ENCODE measurements at regions not wholly inside any gene's neighbourhood (a gene's known extent, or its start where the extent isn't known, plus 50 kb on each side); places are given as distances from the start of the nearest gene placed in this dataset.

DNA sequence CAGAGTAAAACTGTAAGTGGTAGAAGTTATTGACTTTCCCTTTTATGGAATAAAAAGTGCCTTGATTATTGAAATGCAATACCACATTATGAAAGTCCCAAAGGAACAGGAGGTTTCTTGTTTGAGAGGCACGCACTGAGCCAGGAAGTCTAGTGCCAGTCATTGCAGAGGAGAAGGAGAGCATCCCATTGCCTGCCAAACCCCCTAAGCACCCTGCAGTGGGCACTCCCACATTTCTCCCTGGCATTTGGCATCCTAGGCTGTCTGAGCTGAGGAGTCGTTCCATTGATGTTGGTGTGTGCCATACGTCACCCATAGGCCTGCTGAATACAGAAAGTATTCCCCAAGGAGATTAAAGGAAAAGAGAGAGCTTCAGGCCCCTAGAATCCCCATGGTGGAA lies 85.7 kb upstream of the MBNL2 start:
- POLR2A ChIA-PET, result no interaction called here
- CTCF ChIA-PET, result interaction anchor here (1.6 kb wide), 1 partner anchor 26 kb away, joined by 3 read pairs; no protein-coding TSS in a partner anchor
- DNase-seq (ENCODE audit: low read depth), result no peak
- no peaks in the 10 kb centered on the region for H3K36me3 ChIP-seq (ENCODE audit: control insufficient read depth, insufficient read depth, low read length)
- no peaks in the 10 kb centered on the region; the same call in 1 of the 2 replicates for H3K27me3 ChIP-seq (ENCODE audit: control insufficient read depth, insufficient read depth, low read length)
- TF ChIP-seq, protein P1, sequence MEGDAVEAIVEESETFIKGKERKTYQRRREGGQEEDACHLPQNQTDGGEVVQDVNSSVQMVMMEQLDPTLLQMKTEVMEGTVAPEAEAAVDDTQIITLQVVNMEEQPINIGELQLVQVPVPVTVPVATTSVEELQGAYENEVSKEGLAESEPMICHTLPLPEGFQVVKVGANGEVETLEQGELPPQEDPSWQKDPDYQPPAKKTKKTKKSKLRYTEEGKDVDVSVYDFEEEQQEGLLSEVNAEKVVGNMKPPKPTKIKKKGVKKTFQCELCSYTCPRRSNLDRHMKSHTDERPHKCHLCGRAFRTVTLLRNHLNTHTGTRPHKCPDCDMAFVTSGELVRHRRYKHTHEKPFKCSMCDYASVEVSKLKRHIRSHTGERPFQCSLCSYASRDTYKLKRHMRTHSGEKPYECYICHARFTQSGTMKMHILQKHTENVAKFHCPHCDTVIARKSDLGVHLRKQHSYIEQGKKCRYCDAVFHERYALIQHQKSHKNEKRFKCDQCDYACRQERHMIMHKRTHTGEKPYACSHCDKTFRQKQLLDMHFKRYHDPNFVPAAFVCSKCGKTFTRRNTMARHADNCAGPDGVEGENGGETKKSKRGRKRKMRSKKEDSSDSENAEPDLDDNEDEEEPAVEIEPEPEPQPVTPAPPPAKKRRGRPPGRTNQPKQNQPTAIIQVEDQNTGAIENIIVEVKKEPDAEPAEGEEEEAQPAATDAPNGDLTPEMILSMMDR (IDR thresholded peaks at IDR 0.05; ENCODE audit: insufficient read depth, low read depth, low read length), result no peak
- no peak overlapping the region for H3K4me3 ChIP-seq (ENCODE audit: low read depth, low read length)

DNA sequence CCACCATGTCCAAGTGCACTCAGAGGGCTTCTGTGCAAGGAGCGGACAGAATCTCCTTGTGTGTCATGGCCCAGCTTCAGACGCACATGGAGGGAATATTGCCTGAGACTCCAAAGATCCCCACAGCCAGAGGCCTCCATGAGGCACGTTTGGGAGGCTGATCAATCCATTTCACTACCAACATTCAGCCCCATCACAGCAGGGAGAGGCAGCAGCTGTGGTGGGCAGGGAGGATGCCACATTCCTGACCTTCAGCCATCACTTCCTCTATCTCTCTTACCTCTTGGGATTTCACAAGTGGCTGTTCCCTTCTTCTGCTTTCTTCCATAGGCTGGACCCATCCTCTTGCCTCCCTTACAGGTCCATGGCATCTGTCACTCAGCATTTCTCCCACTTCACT lies 82.4 kb upstream of the MBNL2 start:
- DNase-seq (ENCODE audit: low read depth), result no peak
- CTCF ChIA-PET, result interaction anchor here (0.7 to 2.6 kb wide), 2 partner anchors 30 to 70 kb away, joined by 3 to 15 read pairs; no protein-coding TSS in a partner anchor
- H3K27me3 ChIP-seq (ENCODE audit: control insufficient read depth, insufficient read depth, low read length), result no peaks in the 10 kb centered on the region
- TF ChIP-seq, protein P1 (IDR thresholded peaks at IDR 0.05; ENCODE audit: insufficient read depth, low read depth, low read length), result no peak
- H3K36me3 ChIP-seq (ENCODE audit: control insufficient read depth, insufficient read depth, low read length), result no peaks in the 10 kb centered on the region
- POLR2A ChIA-PET, result no interaction called here
- no peak overlapping the region for H3K4me3 ChIP-seq (ENCODE audit: low read depth, low read length)

DNA sequence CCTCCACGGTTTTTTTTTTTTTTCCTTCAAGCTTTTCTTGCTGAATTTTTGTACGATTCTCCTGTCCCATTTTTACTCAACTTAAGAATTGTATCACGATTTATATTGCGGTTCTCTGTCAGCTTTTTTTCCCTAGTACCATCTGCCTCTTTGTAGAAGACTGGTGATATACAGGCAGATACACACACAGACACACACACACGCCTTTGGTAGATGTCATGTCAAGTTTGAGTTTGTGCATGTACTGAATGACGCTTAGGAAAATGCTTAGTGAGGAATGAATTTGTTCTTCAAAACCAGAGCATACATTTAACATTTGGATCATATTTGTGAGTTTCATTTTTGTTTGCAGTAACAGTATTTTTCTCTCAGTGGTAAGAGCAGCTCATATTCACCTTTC lies 82.0 kb upstream of the MBNL2 start:
- TF ChIP-seq, protein P1 (IDR thresholded peaks at IDR 0.05; ENCODE audit: insufficient read depth, low read depth, low read length), result no peak
- ChIA-PET CTCF (interaction anchor here (0.7 to 2.6 kb wide), 2 partner anchors 30 to 70 kb away, joined by 3 to 15 read pairs; no protein-coding TSS in a partner anchor), POLR2A (no interaction called here)
- DNase-seq (ENCODE audit: low read depth), result no peak
- no peak overlapping the region for H3K4me3 ChIP-seq (ENCODE audit: low read depth, low read length)
- H3K36me3 ChIP-seq (ENCODE audit: control insufficient read depth, insufficient read depth, low read length), result no peaks in the 10 kb centered on the region
- H3K27me3 ChIP-seq (ENCODE audit: control insufficient read depth, insufficient read depth, low read length), result no peaks in the 10 kb centered on the region; the same call in 1 of the 2 replicates

DNA sequence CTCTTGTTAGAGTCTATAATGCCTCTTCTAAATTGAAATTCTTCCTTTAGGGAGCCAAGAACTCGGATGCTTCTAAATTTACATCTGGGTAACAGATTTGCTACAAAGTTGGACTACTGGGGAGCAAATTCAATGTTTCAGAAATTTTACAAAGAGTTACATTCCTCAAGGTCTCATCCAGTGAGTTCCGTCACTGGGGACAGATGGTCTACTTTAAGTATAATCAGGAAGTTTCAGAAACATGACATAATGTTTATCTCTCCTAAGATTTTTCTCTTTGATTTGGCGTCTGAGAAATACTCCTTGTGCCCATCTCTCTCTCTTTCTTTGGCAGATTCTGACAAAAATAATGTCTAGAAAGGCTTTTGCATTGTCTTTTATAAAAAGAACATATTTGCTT lies 81.5 kb upstream of the MBNL2 start:
- H3K4me3 ChIP-seq (ENCODE audit: low read depth, low read length), result no peak overlapping the region
- no peaks in the 10 kb centered on the region; the same call in 1 of the 2 replicates for H3K27me3 ChIP-seq (ENCODE audit: control insufficient read depth, insufficient read depth, low read length)
- no peak for DNase-seq (ENCODE audit: low read depth)
- CTCF ChIA-PET, result interaction anchor here (1.5 to 2.6 kb wide), 2 partner anchors 10 to 31 kb away, joined by 7 to 15 read pairs; no protein-coding TSS in a partner anchor
- H3K36me3 ChIP-seq (ENCODE audit: control insufficient read depth, insufficient read depth, low read length), result no peaks in the 10 kb centered on the region
- TF ChIP-seq, protein P1 (IDR thresholded peaks at IDR 0.05; ENCODE audit: insufficient read depth, low read depth, low read length), result no peak
- POLR2A ChIA-PET, result no interaction called here

DNA sequence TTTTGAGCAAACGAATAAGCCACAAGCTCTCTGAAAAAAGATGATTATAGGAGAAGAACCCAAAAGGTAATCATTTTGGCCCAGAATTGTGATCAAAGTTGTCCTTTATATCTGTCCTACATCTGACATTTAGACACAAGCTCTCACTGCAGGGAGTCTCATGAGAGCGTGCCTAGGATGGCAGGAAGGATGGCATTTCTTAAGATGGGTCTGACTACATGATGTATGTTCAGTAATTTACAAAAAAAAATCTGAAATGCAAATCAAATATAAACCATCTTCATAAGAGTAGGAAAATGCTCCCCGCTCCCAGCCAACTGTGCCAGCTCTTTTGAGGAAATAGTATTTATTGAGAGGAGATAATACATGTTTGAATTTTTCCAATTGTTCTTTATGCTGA lies 81.0 kb upstream of the MBNL2 start:
- Histone ChIP-seq H3K4me3 (ENCODE audit: low read depth, low read length) (no peak overlapping the region), H3K36me3 (ENCODE audit: control insufficient read depth, insufficient read depth, low read length) (no peaks in the 10 kb centered on the region), H3K27me3 (ENCODE audit: control insufficient read depth, insufficient read depth, low read length) (no peaks in the 10 kb centered on the region; the same call in 1 of the 2 replicates)
- no peak for DNase-seq (ENCODE audit: low read depth)
- POLR2A ChIA-PET, result interaction anchor here (0.6 to 0.7 kb wide), 2 partner anchors 84 to 864 kb away, joined by 4 to 6 read pairs; no protein-coding TSS in a partner anchor
- CTCF ChIA-PET, result interaction anchor here (1.0 to 2.6 kb wide), 3 partner anchors 11 to 31 kb away, joined by 3 to 15 read pairs (median 7); no protein-coding TSS in a partner anchor
- TF ChIP-seq, protein P1 (IDR thresholded peaks at IDR 0.05; ENCODE audit: insufficient read depth, low read depth, low read length), result no peak
